ENCODE measurements at regions not wholly inside any gene's neighbourhood (a gene's known extent, or its start where the extent isn't known, plus 50 kb on each side); places are given as distances from the start of the nearest gene placed in this dataset.

DNA sequence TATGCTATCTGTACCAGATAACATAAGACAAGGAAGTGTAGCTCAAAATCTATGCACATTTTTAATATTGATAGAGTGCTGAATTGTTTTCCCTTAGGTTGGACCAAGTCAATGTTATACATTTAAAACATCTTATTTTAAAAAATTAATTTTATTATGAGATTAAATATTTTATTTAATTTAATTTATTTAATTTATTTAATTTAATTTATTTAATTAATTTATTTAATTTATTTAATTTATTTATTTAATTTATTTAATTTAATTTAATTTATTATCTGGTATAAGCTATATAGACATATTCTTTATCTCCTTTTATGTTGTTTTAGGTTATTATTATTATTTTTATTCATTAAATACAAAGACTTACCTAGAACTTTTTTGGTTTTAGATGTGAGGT, 551.7 kb upstream of the LRRTM1 start:
- DNase-seq (ENCODE audit: low spot score), result no peak

DNA sequence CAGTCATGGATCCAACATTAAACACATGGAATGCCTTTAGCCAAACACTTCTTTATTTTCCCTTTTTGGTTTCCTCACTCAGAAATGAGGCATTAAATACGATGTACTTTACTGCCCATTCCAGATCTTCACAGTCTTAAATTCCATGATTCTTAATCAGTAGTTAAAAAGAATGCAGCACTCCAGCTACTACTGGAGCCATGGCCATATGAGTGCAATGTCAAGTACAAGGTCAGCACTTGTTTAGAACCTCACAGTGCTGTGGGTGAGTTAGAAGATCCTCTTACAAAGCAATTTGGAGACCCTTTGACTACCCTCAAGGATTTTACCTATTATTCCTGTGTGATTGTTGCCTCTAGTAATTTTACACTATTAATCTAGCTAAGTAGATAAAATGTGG, 550.3 kb upstream of the LRRTM1 start:
- DNase-seq (ENCODE audit: low spot score), result no peak

DNA sequence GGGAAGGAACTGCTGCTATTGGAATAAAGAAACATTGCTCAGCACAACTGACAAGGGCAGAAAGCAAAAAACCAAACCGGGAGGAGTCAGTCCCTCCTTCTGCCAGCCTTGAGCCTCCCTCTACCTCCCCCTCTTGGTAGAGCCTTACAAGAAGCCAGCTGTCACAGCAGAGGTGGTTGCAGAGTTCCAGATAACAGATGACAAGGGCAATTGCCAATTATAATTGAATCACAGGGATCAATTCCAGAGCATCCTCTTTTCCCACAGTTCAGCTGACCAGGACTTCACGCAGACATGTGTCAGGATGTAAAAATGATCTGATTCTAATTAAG, 548.2 kb upstream of the LRRTM1 start:
- no peak for DNase-seq (ENCODE audit: low spot score)

DNA sequence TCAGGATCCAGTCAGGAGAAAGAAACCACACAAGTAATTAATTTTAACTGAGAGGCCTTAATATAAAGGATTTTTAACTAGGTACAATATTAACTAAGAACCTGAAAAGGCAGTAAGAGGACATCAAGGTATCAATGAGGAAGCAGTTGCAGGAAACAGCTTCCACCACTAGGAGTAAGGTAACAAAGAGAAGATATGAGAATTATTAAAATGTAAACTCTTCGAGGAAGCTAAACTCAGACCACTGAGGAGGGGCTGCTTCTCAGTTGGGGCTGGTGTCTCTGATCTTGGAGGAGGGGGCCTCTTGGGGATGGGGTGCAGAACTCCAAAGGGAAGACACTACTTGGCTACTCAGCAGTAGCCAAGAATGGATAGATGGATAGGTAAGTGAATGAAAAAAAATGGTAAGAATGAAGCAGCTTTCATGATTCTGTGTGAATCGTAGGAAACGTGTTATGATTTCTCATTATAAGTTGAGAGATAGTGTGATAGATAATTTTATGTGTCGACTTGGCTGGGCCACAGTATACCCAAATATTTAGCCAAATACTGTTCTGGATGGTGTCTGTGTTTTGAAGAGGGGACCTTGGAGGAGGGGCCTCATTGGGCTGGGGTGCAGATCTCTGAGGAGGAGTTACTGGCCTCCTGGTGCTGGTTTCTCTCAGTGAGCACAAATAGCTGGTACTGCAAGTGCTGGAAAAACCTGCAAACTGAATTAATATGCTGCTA, 547.7 kb upstream of the LRRTM1 start:
- DNase-seq (ENCODE audit: low spot score), result no peak

DNA sequence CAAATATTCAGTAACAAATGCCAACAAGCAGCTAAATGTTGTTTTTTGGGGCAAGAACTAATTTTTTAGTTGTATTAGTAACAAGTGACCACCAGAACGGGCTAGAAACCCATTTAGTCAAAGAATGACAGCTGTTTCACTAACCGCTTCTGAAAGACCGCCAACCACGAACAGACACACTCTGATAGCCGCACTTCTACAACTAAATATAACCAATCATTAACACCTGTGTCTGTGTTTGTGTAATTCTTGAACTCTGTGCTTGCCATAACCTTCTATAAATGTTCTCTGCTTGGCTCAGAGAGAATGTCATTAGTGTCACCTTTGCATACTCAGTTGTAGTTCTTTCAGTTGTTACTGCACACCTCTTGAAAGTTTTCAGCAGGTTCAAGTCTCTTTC, 526.3 kb upstream of the LRRTM1 start:
- no peak for DNase-seq (ENCODE audit: low spot score)

DNA sequence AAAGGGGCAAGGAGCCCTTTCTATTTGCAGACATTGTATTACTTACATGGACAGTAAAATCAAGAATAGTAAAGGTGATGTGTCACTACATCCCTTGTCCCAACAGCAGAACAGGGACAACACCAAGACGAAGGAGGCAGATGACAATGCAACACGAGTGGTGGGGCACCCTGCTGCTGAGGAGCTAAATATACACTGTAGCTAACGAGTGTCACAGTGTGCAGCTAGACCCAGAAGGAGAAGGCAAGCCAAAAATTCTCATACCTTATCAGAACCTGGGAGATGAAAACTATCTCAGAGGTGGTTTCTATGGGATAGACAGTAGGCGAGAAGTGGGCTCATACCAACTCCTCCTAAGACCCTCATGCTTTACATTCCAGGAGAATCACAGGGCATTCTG, 518.4 kb upstream of the LRRTM1 start:
- DNase-seq (ENCODE audit: low spot score), result no peak

DNA sequence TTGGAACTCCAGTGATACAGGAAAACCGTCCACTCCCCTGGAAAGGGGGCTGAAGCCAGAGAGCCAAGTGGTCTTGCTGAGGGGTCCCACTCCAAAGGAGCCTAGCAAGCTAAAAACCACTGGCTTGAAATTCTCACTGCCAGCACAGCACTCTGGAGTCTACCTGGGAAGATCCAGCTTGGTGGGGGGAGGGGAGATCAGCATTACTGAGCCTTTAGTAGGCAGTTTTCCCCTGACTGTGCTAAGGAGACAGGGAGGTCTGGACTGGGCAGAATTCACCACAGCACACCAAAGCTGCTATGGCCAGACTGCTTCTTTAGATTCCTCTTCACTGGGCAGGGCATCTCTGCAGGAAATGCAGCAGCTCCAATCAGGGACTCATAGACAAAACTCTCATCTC, 510.7 kb upstream of the LRRTM1 start:
- DNase-seq (ENCODE audit: low spot score), result no peak

DNA sequence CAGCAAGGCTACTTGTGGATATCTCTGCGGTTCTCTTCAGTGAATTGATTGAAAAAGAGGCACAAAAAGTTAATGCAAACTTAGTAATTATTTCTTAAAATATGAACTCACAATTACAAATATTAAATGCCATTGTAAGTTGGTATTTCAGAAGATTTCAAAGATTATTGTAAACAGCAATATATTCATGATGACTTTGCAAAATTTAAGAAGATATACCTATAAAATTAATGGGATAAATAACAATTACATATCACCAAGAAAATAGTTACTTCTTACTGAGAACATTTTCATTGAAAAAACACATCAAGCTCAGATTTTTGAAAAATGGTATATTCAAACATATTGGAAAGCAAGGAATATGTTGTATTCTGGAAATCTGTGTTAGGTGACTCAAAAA, 482.0 kb upstream of the LRRTM1 start:
- DNase-seq (ENCODE audit: low spot score), result no peak

DNA sequence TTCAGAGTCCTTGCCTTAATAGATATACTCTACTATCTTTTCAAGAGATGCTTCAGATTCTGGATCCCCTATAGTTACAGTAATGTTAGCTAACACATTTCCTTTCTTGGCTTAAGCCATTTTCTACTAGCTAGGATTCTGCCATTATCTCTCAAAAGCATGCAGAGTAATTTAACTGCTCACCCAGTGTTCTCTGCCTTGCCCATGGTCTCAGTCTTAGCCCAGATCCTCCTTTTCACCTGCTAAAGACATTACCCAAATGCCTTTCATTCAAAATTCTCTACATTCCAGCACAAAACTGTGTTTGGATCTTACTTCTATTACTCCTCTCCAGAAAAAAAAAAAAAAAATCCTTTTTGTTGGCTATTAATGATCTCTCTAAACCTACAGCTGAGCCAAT, 474.2 kb upstream of the LRRTM1 start:
- no peak for DNase-seq (ENCODE audit: low spot score)

DNA sequence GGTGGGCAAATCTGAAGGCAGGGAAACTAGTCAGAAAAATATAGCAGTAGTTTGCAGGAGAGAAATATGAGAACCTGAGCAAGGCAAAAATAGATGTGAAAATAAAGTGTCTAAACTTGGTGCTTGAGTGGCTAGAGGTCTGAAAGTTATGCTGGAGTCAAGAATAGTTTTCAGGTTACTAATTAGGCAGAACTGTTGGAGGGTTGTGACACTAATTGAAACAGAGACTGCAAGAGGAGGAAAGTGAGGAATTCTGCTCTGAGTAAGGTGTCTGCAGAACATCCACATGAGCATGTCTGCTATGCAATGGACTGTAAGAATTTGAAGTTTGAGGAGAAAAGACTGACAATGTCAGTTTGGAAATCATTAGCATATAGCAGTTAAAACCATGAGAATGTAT, 444.0 kb upstream of the LRRTM1 start:
- no peak for DNase-seq (ENCODE audit: low spot score)

DNA sequence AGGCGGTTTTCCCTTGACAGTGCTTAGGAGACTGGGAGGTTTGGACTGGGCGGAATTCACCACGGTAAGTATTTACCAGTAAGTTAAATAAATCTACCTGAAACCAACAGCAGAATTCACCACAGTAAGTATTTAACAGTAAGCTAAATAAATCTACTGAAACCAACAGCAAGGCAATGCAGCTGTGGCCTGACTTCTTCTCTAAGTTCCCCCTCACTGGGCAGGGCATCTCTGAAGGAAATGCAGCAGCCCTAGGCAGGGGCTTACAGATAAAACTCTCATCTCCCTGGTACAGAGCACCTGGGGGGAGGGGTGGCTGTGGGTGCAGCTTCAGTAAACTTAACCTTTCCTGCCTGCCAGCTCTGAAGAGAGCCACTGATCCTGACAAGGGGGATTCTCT, 432.5 kb upstream of the LRRTM1 start:
- DNase-seq (ENCODE audit: low spot score), result no peak

DNA sequence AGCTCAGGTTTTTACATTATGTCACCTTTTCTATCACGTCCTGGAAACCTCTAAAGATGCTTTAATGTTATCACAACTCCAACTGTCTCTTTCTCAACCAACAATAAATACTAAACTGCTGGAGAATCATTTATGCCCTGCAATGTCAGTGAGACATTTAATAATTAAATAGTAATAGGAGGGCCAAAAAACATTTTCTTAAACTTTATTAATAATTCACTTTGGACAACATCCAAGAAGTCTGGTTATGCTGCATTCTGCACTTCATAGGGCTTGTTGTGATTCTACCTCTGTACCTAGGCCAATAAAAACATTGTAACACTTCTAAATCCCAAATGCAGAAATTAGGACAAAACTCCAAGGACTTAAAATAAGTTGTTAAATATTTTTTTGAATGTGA, 420.4 kb upstream of the LRRTM1 start:
- no peak for DNase-seq (ENCODE audit: low spot score)

DNA sequence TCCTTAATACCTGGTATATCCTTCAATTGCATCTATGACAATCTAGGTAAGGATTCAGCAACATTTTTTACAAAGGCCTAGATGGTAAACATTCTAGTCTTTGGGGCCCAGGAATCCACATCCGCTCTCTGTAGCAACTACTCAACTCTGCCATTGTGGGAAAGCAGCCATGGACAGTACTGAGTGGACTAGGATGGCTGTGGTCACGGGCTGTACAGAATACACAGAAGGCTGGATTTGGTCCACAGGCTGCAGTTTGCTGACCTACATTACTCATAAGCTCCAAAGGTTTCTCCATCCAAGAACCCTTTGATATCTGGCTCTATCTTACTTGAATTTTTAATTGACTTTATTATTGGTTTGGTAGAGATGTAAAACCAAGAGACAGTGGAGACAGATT, 418.3 kb upstream of the LRRTM1 start:
- no peak for DNase-seq (ENCODE audit: low spot score)

DNA sequence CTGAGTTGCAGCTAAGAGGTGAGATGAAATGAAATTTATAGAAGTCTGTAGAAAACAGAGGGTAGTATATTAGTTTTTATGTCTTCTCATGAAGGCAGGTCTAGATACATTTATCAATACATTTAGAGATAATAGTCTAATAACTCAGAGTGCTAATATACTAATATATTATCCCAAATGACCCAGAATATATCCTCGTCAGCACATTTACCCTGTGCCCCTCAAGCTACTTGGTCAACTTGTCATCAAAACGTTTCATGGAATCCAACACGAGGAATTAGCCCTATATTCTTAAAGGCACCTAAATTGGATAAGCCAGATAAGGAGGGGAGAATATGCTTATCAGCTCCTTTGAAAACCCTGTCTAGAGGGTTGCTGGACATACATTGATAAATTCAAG, 415.1 kb upstream of the LRRTM1 start:
- no peak for DNase-seq (ENCODE audit: low spot score)

DNA sequence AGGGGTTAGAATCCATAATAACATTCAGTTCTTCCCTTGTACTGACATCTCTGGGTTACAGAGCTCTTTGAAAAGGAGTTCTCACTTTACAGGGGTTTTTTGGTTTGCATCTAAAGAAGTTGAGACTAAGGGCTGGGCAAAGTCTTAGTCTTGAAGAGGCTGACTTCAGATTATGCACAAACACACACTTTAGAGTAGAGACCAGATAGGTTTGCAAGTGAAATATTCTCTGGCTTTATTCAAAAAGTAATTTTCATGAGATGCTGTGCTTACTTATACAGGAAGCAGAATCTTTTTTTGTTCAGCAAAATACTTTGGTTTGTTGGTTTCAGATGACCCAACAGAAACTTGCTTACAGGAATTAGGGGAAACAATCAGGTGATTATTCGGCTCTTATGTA, 410.9 kb upstream of the LRRTM1 start:
- no peak for DNase-seq (ENCODE audit: low spot score)

DNA sequence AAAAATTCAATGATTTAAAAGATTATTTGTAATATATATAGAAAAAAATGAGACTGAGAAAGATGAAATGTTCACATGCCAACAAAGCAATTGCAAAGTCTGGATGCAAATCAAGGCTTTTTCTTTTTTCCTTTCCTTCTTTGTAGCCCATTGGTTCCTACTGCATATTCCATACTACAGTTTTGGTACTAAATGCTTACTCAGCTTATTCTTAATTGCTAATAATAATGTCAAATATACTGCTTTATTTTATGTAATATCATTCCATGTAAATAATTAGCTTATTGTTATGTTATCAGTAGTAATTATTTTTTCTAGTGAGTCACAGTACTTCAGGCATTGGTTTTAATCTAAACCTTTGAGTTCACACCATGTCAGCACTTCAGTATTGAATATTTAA, 407.4 kb upstream of the LRRTM1 start:
- DNase-seq (ENCODE audit: low spot score), result no peak

DNA sequence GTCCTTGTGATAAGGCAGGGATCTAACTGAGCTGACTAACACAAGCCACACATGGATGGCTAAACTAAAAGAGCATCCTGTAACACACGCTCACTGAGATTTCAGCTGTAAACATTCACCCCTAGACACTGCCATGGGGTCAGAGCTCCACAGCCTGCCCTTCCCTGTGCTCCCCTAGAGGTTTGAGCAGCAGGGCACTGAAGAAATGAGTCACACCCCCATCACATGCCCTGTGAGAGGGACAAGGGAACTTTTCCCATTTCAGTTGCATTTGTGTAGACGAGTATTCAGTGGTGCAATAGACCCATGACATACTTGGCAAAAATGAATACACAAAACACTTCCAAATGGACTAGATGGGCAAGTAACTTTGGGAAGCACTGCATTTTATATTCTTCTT, 402.4 kb upstream of the LRRTM1 start:
- DNase-seq (ENCODE audit: low spot score), result no peak

DNA sequence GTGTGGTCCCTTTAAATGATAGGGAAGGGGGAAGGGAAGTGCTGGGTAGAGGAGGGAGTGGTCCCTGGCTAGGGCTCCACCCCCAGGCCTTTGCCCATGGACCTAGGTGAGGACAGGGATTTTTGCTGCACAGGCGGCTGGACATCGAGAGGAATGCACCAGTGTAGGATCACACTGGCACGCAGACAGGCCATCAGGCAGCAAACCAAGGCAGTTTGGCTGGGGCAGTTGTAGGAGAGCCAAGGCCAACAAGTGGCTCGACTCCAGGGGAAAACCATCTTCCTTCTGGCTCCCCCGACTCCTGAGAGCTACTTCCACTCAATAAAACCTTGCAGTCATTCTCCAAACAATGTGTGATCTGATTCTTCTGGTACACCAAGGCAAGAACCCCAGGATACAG, 402.0 kb upstream of the LRRTM1 start:
- DNase-seq (ENCODE audit: low spot score), result no peak

DNA sequence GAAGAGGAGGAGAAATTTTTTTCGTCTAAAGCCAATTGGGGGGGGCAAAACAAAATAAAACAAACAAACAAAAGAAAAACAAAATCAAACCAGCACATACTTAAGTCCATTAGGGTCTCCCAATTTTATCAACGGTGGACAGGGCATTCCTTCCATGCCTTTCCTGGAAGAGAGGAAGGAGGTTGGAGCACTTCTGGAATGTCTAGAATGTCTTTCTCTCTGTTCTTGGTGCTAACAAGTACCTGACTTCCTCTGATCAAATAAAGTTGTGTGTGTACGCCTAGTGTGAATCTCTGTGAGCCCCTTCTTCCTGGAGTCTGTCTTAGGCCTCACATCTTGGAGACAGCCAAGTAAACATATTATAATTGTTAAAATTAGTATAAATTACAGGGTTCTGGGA, 399.0 kb upstream of the LRRTM1 start:
- DNase-seq (ENCODE audit: low spot score), result no peak

DNA sequence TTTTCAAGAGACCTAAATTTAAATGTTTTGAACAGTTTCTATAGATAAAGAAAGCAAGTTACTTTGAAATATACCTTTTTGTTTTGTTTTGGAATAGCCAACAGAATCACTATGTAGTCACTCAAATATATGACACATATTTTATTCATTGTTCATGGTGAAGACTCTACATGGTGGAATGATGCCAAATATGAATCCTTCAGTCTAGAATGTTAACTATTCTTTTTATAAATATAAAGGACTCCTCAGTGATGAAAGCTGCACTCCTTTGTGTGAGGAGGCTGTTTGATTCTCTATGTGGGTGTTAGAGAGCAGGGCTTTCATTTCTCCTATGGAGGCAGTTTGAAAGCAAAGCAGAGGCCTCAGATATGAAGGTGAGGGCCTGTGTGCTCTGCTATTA, 396.4 kb upstream of the LRRTM1 start:
- DNase-seq (ENCODE audit: low spot score), result no peak

All from GM03348 (cell line).